NT2/D1 (cell line): ENCODE measurements at regions not wholly inside any gene's neighbourhood (a gene's known extent, or its start where the extent isn't known, plus 50 kb on each side); places are given as distances from the start of the nearest gene placed in this dataset.

Experiments
- DNase-seq: peaks from one replicate; pipeline ENCODE4 v3.0.0-alpha.2; 2011; ENCODE audit warnings: low read depth, low spot score
- H3K27me3 ChIP-seq: 2 replicates; pipeline ENCODE4 v1.6.0; 2011; ENCODE audit warnings: mild to moderate bottlenecking; ENCODE audit not compliant: insufficient read length, insufficient read depth
- H3K36me3 ChIP-seq: 2 replicates; pipeline ENCODE4 v1.6.1; 2011; ENCODE audit warnings: mild to moderate bottlenecking, low read length, mixed read lengths; ENCODE audit not compliant: insufficient read depth, insufficient read length
- H3K4me1 ChIP-seq: 2 replicates; pipeline ENCODE4 v1.5.1; 2011; ENCODE audit not compliant: insufficient read depth, insufficient read length
- H3K4me3 ChIP-seq: 2 replicates; pipeline ENCODE4 v1.5.1; 2011; ENCODE audit warnings: low read depth; ENCODE audit not compliant: insufficient read length
- H3K9ac ChIP-seq: 2 replicates; pipeline ENCODE4 v1.6.0; 2011; ENCODE audit warnings: low read depth; ENCODE audit not compliant: insufficient read length
- H3K9me3 ChIP-seq: 2 replicates; pipeline ENCODE4 v1.5.1; 2011; ENCODE audit warnings: mild to moderate bottlenecking, low read length; ENCODE audit not compliant: insufficient read depth
- SUZ12 ChIP-seq: IDR thresholded peaks from 2 replicates; pipeline ENCODE4 v1.6.1; 2011; ENCODE audit not compliant: insufficient read length, insufficient read depth; ENCODE audit errors: extremely low read depth
- YY1 ChIP-seq: IDR thresholded peaks from 2 replicates; pipeline ENCODE4 v1.6.1; 2011; ENCODE audit not compliant: insufficient read length, insufficient read depth
- ZNF274 ChIP-seq: IDR thresholded peaks from 2 replicates; pipeline ENCODE4 v1.6.1; 2011; ENCODE audit warnings: mild to moderate bottlenecking, low read depth, low read length

DNA sequence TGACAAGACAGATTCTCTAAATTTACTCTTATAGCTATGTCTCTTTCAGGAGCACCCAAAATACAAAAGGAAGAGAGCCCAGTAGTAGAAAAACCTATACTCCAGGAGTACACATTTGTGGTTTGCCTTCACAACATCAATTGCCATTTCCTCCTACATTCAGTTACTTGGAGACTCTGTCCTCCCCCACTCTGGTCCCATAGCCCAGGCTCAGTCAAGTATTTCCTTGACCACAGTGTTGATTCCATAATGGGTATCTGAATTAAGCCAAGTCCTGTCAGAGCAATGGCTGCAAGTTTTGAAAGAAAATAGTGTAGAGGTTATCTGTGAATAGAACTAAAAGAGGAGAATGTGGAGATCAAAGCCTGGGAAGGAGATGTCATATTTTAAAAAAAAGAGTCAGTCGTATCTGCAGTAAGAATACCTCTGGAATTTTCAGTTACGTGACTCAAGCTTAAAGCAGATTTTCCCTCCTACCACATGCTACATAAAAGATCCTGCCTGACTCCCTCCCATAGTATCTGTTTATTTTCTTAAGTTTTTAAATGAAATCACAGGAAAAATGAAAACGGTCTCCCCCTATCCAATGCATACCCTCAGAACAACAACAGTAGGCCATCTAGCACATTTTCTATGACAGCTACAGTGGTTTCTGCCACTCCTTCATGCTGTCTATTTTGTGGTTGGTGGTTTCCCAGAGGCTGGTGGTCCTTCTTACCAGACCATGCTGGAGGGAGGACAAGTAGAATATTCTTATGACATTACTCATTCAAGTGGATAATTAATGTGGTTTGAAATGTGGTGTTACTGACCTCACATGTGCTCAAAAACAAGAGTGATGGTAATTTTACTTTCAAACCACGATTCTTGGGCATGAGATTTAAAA, 249.7 kb upstream of the TMEM161B start:
- Histone ChIP-seq H3K4me3 (no peak overlapping the region), H3K27me3 (no peaks in the 10 kb centered on the region), H3K9me3 (no peaks in the 10 kb centered on the region), H3K4me1 (no peaks in the 10 kb centered on the region), H3K36me3 (no peaks in the 10 kb centered on the region), H3K9ac (no peak overlapping the region)
- TF ChIP-seq ZNF274 (no peak), SUZ12 (no peak), YY1 (no peak)
- DNase-seq = no peak

DNA sequence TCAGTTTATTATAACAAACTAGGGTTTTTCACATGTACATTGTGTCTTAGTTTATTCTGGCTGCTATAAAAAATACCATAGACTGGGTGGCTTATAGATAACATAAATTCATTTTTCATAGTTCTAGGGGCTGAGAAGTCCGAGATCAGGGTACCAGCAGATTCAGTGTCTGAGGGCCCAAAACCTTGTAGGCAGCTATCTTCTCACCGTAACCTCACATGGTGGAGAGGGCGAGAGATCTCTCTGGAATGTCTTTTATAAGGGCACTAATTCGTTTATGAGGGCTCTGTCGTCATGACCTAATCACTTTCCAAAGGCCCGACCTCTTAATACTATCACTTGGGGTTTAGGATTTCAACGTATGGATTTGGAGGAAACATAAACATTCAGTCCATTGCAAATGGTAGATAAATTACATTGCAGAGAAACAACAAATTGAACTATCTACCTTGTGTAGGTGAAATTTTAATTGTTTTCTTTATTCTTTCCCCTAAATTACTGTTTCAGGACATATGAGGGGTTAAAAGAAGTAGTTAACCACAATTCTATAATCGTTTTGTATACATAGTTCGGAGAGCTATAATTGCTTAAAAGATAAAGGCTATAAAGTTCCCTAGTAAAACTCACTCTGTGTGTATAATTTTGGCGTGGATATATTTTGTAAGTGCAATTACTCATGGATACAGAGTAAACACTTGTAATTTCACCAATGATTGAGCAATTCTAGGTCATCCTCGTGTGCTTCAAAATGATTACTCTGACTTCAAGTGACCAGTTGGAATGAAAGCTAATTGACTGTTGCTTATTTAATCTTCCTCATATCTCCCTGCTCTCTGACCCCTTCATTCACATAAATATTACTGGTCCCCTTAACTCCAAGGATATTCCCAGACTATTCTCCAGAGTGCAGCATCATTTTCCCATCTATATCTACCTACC, 247.5 kb upstream of the TMEM161B start:
- TF ChIP-seq ZNF274 = no peak
- no peak for TF ChIP-seq SUZ12
- no peak overlapping the region for H3K4me3 ChIP-seq
- no peak for DNase-seq
- H3K9ac ChIP-seq = no peak overlapping the region
- H3K4me1 ChIP-seq = no peaks in the 10 kb centered on the region
- H3K27me3 ChIP-seq = no peaks in the 10 kb centered on the region
- no peaks in the 10 kb centered on the region for H3K36me3 ChIP-seq
- H3K9me3 ChIP-seq = no peaks in the 10 kb centered on the region

DNA sequence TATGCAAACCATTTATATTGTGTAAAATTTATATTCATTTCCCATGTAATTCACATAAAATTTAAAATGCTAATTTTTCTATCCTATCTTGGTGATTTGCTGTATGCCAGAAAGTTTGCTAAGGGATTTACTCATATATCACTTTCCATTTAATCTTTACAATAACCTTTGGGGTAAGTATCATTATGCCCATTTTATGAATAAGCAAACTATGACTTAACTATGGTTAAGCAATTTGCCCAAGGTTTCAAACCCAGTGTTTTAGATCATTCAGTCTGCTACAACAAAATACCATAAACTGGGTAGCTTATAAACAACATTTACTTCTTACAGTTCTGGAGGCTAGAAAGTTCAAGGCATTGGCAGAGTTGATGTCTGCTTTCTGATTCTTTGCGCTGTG, 246.4 kb upstream of the TMEM161B start:
- no peaks in the 10 kb centered on the region for H3K27me3 ChIP-seq
- no peak for TF ChIP-seq YY1
- no peak for TF ChIP-seq ZNF274
- TF ChIP-seq SUZ12 = no peak
- no peaks in the 10 kb centered on the region for H3K9me3 ChIP-seq
- no peaks in the 10 kb centered on the region for H3K36me3 ChIP-seq
- H3K9ac ChIP-seq = no peak overlapping the region
- no peaks in the 10 kb centered on the region for H3K4me1 ChIP-seq
- DNase-seq = no peak
- no peak overlapping the region for H3K4me3 ChIP-seq

DNA sequence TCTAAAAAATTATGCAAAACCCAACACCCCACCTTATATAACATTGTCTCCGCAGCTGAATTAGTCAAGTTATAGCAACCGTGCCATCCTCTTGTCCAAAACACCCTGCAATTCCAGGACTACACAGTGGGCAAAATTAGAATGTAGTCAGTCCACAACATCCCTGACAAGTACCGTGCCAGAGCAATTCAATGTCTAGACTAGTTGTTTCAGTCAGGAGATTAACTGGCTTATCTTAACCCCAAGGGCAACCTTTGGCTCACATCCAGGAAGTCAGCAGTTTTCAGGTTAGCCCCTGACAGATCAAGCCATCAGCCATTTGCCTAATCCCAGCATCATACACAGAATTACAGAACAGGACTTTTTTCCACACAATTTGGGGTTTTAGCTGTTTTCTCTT, 240.8 kb upstream of the TMEM161B start:
- no peak overlapping the region for H3K9ac ChIP-seq
- no peaks in the 10 kb centered on the region for H3K4me1 ChIP-seq
- no peak for DNase-seq
- no peaks in the 10 kb centered on the region for H3K36me3 ChIP-seq
- H3K27me3 ChIP-seq = no peaks in the 10 kb centered on the region
- H3K9me3 ChIP-seq = no peaks in the 10 kb centered on the region
- TF ChIP-seq YY1 (no peak), SUZ12 (no peak), ZNF274 (no peak)
- H3K4me3 ChIP-seq = no peak overlapping the region

DNA sequence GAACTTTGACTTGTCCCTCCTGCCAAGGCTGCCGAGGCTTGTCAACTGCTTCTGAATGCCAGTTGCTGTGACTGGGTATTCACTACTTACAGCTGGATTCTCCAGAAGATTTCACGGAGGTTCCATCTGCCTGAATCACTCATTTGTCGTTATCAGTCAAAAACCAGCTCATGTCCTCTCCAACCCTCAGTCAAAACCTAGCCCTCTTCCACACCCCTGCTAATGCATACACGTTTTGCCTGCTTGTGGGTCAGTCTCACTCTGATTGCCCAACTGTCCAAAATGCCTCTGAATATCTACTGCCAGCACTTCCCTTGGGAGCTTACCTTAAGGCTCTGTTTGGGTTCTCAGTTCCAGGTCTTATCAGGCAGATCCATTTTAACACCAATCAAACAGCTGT, 238.6 kb upstream of the TMEM161B start:
- DNase-seq = no peak
- Histone ChIP-seq H3K9ac (no peak overlapping the region), H3K4me1 (no peaks in the 10 kb centered on the region), H3K9me3 (no peaks in the 10 kb centered on the region), H3K27me3 (no peaks in the 10 kb centered on the region), H3K4me3 (no peak overlapping the region), H3K36me3 (no peaks in the 10 kb centered on the region)
- TF ChIP-seq YY1 = no peak
- TF ChIP-seq SUZ12 = no peak
- TF ChIP-seq ZNF274 = no peak

DNA sequence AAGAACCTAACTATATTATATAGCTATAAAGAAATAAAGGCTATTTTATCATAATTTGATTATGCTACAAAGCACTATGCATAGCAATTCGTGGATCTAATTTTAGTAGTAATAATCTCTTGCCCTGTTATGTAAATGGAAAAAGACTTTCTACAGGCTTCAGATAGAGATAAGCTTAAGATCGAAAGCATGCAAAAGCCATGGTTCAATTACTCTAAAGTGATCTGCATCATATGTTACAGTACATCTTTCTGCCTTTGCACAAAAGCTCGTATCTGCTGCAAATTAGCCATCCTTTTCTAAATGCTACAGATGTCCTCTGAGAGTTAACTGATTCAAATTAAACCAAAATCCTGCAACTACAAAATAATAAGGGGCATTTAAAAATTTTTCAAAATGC, 234.8 kb upstream of the TMEM161B start:
- Histone ChIP-seq H3K36me3 (no peaks in the 10 kb centered on the region), H3K4me3 (no peak overlapping the region), H3K4me1 (no peaks in the 10 kb centered on the region), H3K27me3 (no peaks in the 10 kb centered on the region), H3K9ac (no peak overlapping the region), H3K9me3 (no peaks in the 10 kb centered on the region)
- no peak for DNase-seq
- TF ChIP-seq ZNF274 (no peak), SUZ12 (no peak), YY1 (no peak)

DNA sequence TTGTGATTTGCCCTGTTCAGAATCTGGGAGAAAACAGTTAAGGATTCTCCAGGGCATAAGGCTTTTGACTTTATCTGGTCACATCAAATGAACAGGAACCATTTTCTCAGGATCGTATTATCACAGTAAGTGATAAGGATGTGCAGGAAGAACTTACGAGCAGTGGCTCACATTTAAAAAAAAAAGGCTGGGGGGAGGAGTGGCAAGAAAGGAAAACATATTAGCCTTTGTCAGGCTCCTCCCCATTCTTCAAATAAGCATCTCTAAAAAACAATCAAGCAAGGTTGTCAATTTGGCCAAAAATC, 234.3 kb upstream of the TMEM161B start:
- no peak overlapping the region for H3K4me3 ChIP-seq
- H3K36me3 ChIP-seq = no peaks in the 10 kb centered on the region
- H3K4me1 ChIP-seq = no peaks in the 10 kb centered on the region
- H3K9me3 ChIP-seq = no peaks in the 10 kb centered on the region
- no peaks in the 10 kb centered on the region for H3K27me3 ChIP-seq
- TF ChIP-seq SUZ12 (no peak), ZNF274 (no peak), YY1 (no peak)
- DNase-seq = no peak
- H3K9ac ChIP-seq = no peak overlapping the region
